Upper lobe of left lung (tissue), 4 donors: ENCODE measurements at regions not wholly inside any gene's neighbourhood (a gene's known extent, or its start where the extent isn't known, plus 50 kb on each side); places are given as distances from the start of the nearest gene placed in this dataset.

ENCODE experiments used
- CTCF ChIP-seq, 6 experiments: fragments of 450-650 bp in 4 of 6; fragments of 200-600 bp in 2 of 6; sonication (generic) in 2 of 6; IDR thresholded peaks; one replicate each; pipeline ENCODE4 v1.5.1; 2016 to 2019; ENCODE audit warnings: antibody characterized with exemption in 6 of 6
- EP300 ChIP-seq, 4 donors: sonication (generic); formaldehyde crosslinking; IDR thresholded peaks; one replicate each; pipeline ENCODE4 v1.5.1; 2017; ENCODE audit warnings: antibody characterized with exemption in 4 of 4, control low read depth in 2 of 4
- POLR2A ChIP-seq, 4 donors: fragments of 450-650 bp; IDR thresholded peaks; one replicate each; pipeline ENCODE4 v1.5.1; 2016 to 2017; ENCODE audit warnings: antibody characterized with exemption in 4 of 4, mild to moderate bottlenecking in 2 of 4

- no peak for TF ChIP-seq CTCF (IDR thresholded peaks at IDR 0.05)
- TF ChIP-seq POLR2A (IDR thresholded peaks at IDR 0.05) = no peak
- no peak for TF ChIP-seq EP300 (IDR thresholded peaks at IDR 0.05)
Observed at GRCh38 chr18:22839340-22839821, 93.7 kb upstream of the RBBP8 start.
